Astrocyte (in vitro differentiated cells and primary cell): ENCODE measurements at regions not wholly inside any gene's neighbourhood (a gene's known extent, or its start where the extent isn't known, plus 50 kb on each side); places are given as distances from the start of the nearest gene placed in this dataset.

Source experiments
- DNase-seq: peaks from one replicate; pipeline ENCODE4 v3.0.0-alpha.2; 2010; ENCODE audit warnings: low read depth
- FAIRE-seq: peaks from 2 replicates; lab custom pipeline; 2011; peaks lifted over from hg19 to GRCh38; lab: Jason Lieb, UNC
- H2AFZ ChIP-seq: 2 replicates; pipeline ENCODE4 v1.6.0; 2012; ENCODE audit warnings: low read depth, low read length, inconsistent platforms
- H3K27ac ChIP-seq: 2 replicates; pipeline ENCODE4 v1.5.1; 2011; ENCODE audit warnings: low read depth, low read length, inconsistent platforms
- H3K27me3 ChIP-seq: 2 replicates; pipeline ENCODE4 v1.6.0; 2011; ENCODE audit warnings: low read length, inconsistent platforms; ENCODE audit not compliant: insufficient read depth
- H3K36me3 ChIP-seq: 2 replicates; pipeline ENCODE4 v1.5.1; 2011; ENCODE audit warnings: low read length, inconsistent platforms; ENCODE audit not compliant: insufficient read depth
- H3K4me1 ChIP-seq: 2 replicates; pipeline ENCODE4 v1.5.1; 2011; ENCODE audit warnings: low read length, inconsistent platforms; ENCODE audit not compliant: insufficient read depth
- H3K4me2 ChIP-seq: 2 replicates; pipeline ENCODE4 v1.6.0; 2012; ENCODE audit warnings: low read length, inconsistent platforms
- H3K4me3 ChIP-seq: 2 replicates; pipeline ENCODE4 v1.5.1; 2011; ENCODE audit warnings: low read depth, mild to moderate bottlenecking, low read length, inconsistent platforms; ENCODE audit not compliant: insufficient read depth
- H3K79me2 ChIP-seq: 2 replicates; pipeline ENCODE4 v1.6.0; 2012; ENCODE audit warnings: mild to moderate bottlenecking, low read length, inconsistent platforms; ENCODE audit not compliant: insufficient read depth
- H3K9ac ChIP-seq: 2 replicates; pipeline ENCODE4 v1.6.0; 2012; ENCODE audit warnings: mild to moderate bottlenecking, low read length, inconsistent platforms
- H3K9me3 ChIP-seq: 2 replicates; pipeline ENCODE4 v1.5.1; 2012; ENCODE audit warnings: low read depth, mild to moderate bottlenecking, low read length, inconsistent platforms; ENCODE audit not compliant: insufficient read depth
- H4K20me1 ChIP-seq: 2 replicates; pipeline ENCODE4 v1.6.0; 2012; ENCODE audit warnings: low read length, inconsistent platforms; ENCODE audit not compliant: insufficient read depth
- H3K27ac Mint-ChIP-seq: one replicate; pipeline ENCODE4 v1.8.0; 2021; ENCODE audit warnings: mild to moderate bottlenecking, mixed read lengths; ENCODE audit not compliant: unreplicated experiment
- H3K27me3 Mint-ChIP-seq: one replicate; pipeline ENCODE4 v1.8.0; 2021; ENCODE audit warnings: low read depth, mixed read lengths; ENCODE audit not compliant: unreplicated experiment
- H3K36me3 Mint-ChIP-seq: one replicate; pipeline ENCODE4 v1.8.0; 2021; ENCODE audit warnings: low read depth, mixed read lengths; ENCODE audit not compliant: unreplicated experiment
- H3K4me1 Mint-ChIP-seq: one replicate; pipeline ENCODE4 v1.8.0; 2021; ENCODE audit warnings: low read depth, mixed read lengths; ENCODE audit not compliant: unreplicated experiment
- H3K4me3 Mint-ChIP-seq: one replicate; pipeline ENCODE4 v1.8.0; 2021; ENCODE audit warnings: mild to moderate bottlenecking, moderate library complexity, mixed read lengths; ENCODE audit not compliant: unreplicated experiment
- H3K9me3 Mint-ChIP-seq: one replicate; pipeline ENCODE4 v1.8.0; 2021; ENCODE audit warnings: mild to moderate bottlenecking, mixed read lengths; ENCODE audit not compliant: unreplicated experiment
- CTCF ChIP-seq: IDR thresholded peaks from 2 replicates; pipeline ENCODE4 v1.5.1; 2011; ENCODE audit warnings: low read depth, mild to moderate bottlenecking, inconsistent platforms, low read length, moderate library complexity; ENCODE audit not compliant: insufficient read depth
- EZH2 ChIP-seq: IDR thresholded peaks from 2 replicates; pipeline ENCODE4 v1.6.1; 2012; ENCODE audit warnings: mild to moderate bottlenecking, low read length, inconsistent platforms; ENCODE audit not compliant: insufficient read depth

GRCh38 chr11:10631761-10632160 lies 61.8 kb downstream of the IRAG1 start:
- no peak for TF ChIP-seq CTCF
- Histone ChIP-seq H2AFZ (no peak overlapping the region), H3K9ac (no peak overlapping the region), H3K79me2 (no peaks in the 10 kb centered on the region), H3K4me3 (no peak overlapping the region), H3K9me3 (no peaks in the 10 kb centered on the region), H3K4me1 (no peaks in the 10 kb centered on the region), H3K27ac (no peak overlapping the region), H3K36me3 (no peaks in the 10 kb centered on the region), H3K4me2 (no peak overlapping the region), H3K27me3 (no peaks in the 10 kb centered on the region), H4K20me1 (no peaks in the 10 kb centered on the region)
- Mint-ChIP-seq H3K36me3 (peaks cover 11% of the 10 kb centered on the region), H3K27me3 (peaks cover 39% of the 10 kb centered on the region), H3K9me3 (peaks cover 3% of the 10 kb centered on the region), H3K27ac (no peak overlapping the region), H3K4me3 (no peak overlapping the region), H3K4me1 (no peaks in the 10 kb centered on the region)
- FAIRE-seq (no peak), DNase-seq (no peak)

- H3K4me3 ChIP-seq = no peak overlapping the region
- H3K36me3 ChIP-seq = no peaks in the 10 kb centered on the region
- FAIRE-seq (no peak), DNase-seq (no peak)
- no peak overlapping the region for H2AFZ ChIP-seq
- Mint-ChIP-seq H3K9me3 (peaks cover 2% of the 10 kb centered on the region), H3K27me3 (peaks cover 41% of the 10 kb centered on the region), H3K4me3 (no peak overlapping the region), H3K27ac (no peak overlapping the region), H3K4me1 (no peaks in the 10 kb centered on the region), H3K36me3 (peaks cover 10% of the 10 kb centered on the region)
- H3K79me2 ChIP-seq = no peaks in the 10 kb centered on the region
- H3K27ac ChIP-seq = no peak overlapping the region
- H3K9ac ChIP-seq = no peak overlapping the region
- TF ChIP-seq EZH2 (no peak), CTCF (no peak)
- H4K20me1 ChIP-seq = no peaks in the 10 kb centered on the region
- no peaks in the 10 kb centered on the region for H3K4me1 ChIP-seq
- no peaks in the 10 kb centered on the region for H3K27me3 ChIP-seq
- H3K9me3 ChIP-seq = no peaks in the 10 kb centered on the region
- H3K4me2 ChIP-seq = no peak overlapping the region
Measured at GRCh38 chr11:10629411-10630002, 61.0 kb upstream of the LYVE1 start.

GRCh38 chr11:10628508-10629236 lies 60.2 kb upstream of the LYVE1 start:
- no peaks in the 10 kb centered on the region for H3K4me1 Mint-ChIP-seq
- no peak for FAIRE-seq

More at GRCh38 chr11:10628508-10629236, 60.2 kb upstream of the LYVE1 start:
- no peak for DNase-seq
- H3K36me3 ChIP-seq = no peaks in the 10 kb centered on the region
- H3K79me2 ChIP-seq = no peaks in the 10 kb centered on the region
- TF ChIP-seq CTCF (no peak), EZH2 (no peak)
- H3K4me1 ChIP-seq = no peaks in the 10 kb centered on the region
- H3K4me3 ChIP-seq = no peak overlapping the region
- H3K27ac ChIP-seq = no peak overlapping the region
- no peak overlapping the region for H3K27ac Mint-ChIP-seq
- no peaks in the 10 kb centered on the region for H4K20me1 ChIP-seq
- no peak overlapping the region for H3K9ac ChIP-seq
- H3K27me3 Mint-ChIP-seq = peaks cover 41% of the 10 kb centered on the region
- H3K27me3 ChIP-seq = no peaks in the 10 kb centered on the region
- H2AFZ ChIP-seq = no peak overlapping the region
- no peak overlapping the region for H3K4me2 ChIP-seq
- peaks cover 10% of the 10 kb centered on the region for H3K36me3 Mint-ChIP-seq
- no peaks in the 10 kb centered on the region for H3K9me3 ChIP-seq
- no peak overlapping the region for H3K4me3 Mint-ChIP-seq
- peaks cover 2% of the 10 kb centered on the region for H3K9me3 Mint-ChIP-seq
